K562 (cell line): ENCODE measurements at regions not wholly inside any gene's neighbourhood (a gene's known extent, or its start where the extent isn't known, plus 50 kb on each side); places are given as distances from the start of the nearest gene placed in this dataset.

Source experiments
- BRD9 ChIP-seq: fragments of 450-650 bp; IDR thresholded peaks from 2 replicates; pipeline ENCODE4 v1.6.1; 2018; ENCODE audit warnings: low read depth; ENCODE audit not compliant: partially characterized antibody
- MXI1 ChIP-seq: IDR thresholded peaks from 2 replicates; pipeline ENCODE4 v1.6.1; 2011; ENCODE audit warnings: low read depth, mild to moderate bottlenecking, improper control_type of control experiment, low read length
- NFE2L1 ChIP-seq: fragments of 450-650 bp; IDR thresholded peaks from 2 replicates; pipeline ENCODE4 v1.6.1; 2016; ENCODE audit warnings: missing genetic modification characterization, low read depth, mild to moderate bottlenecking, missing compliant biosample characterization, moderate library complexity, borderline replicate concordance
- RBM39 ChIP-seq: fragments of 200-400 bp; formaldehyde crosslinking; optimal IDR thresholded peaks from 2 replicates; pipeline ENCODE3; 2018; ENCODE audit warnings: low read depth, low read length
- SAFB2 ChIP-seq: fragments of 200-400 bp; formaldehyde crosslinking; IDR thresholded peaks from 2 replicates; pipeline ENCODE4 v1.6.1; 2018; ENCODE audit warnings: borderline replicate concordance, low read length, low read depth, moderate library complexity; ENCODE audit not compliant: severe bottlenecking
- STAT5B ChIP-seq: fragments of 250-450 bp; sonication (Bioruptor Pico); IDR thresholded peaks from 2 replicates; pipeline ENCODE4 v1.8.0; 2021; ENCODE audit warnings: mild to moderate bottlenecking, inconsistent platforms
- TBP ChIP-seq: optimal IDR thresholded peaks from 2 replicates; pipeline ENCODE3; 2011; ENCODE audit warnings: low read depth, low read length, improper control_type of control experiment
- U2AF1 ChIP-seq: fragments of 200-400 bp; formaldehyde crosslinking; optimal IDR thresholded peaks from 2 replicates; pipeline ENCODE3; 2017; ENCODE audit warnings: mild to moderate bottlenecking, low read depth, low read length, moderate library complexity
- XRCC4 ChIP-seq: IDR thresholded peaks from one replicate; pipeline ENCODE4 v1.6.1; 2011; ENCODE audit not compliant: insufficient read depth, insufficient read length; ENCODE audit errors: extremely low read depth
- ZBTB49 ChIP-seq: sonication (generic); formaldehyde crosslinking; IDR thresholded peaks from 2 replicates; pipeline ENCODE4 v1.8.0; 2022; ENCODE audit warnings: missing genetic modification reagents, mild to moderate bottlenecking, borderline replicate concordance
- ZNF239 ChIP-seq: fragments of 250-450 bp; sonication (Bioruptor Pico); IDR thresholded peaks from 2 replicates; pipeline ENCODE4 v1.4.0; 2020; ENCODE audit warnings: mild to moderate bottlenecking
- ZNF507 ChIP-seq: conservative IDR thresholded peaks from 2 replicates; pipeline ENCODE4 v1.6.1; 2017; ENCODE audit warnings: missing genetic modification characterization, missing compliant biosample characterization
- ZNF639 ChIP-seq, 2 experiments: fragments of 200-800 bp in 1 of 2; sonication (Bioruptor generic) in 1 of 2; sonication (generic) in 1 of 2; formaldehyde crosslinking in 1 of 2; IDR thresholded peaks in 1 of 2; conservative IDR thresholded peaks in 1 of 2; 2 replicates each; pipeline versions ENCODE4 v1.5.0 to v1.6.1; 2016 to 2020; ENCODE audit warnings: missing compliant biosample characterization in 1 of 2, missing genetic modification characterization in 1 of 2, missing genetic modification reagents in 1 of 2
- ZNF75A ChIP-seq: fragments of 450-650 bp; formaldehyde crosslinking; IDR thresholded peaks from 2 replicates; pipeline ENCODE4 v1.4.0; 2020; ENCODE audit warnings: mild to moderate bottlenecking
- ZNF766 ChIP-seq: fragments of 200-800 bp; sonication (Bioruptor generic); conservative IDR thresholded peaks from 2 replicates; pipeline ENCODE4 v1.6.1; 2016; ENCODE audit warnings: missing genetic modification characterization, missing compliant biosample characterization
- TF ChIP-seq, protein P1 (sequence below): fragments of 450-650 bp; formaldehyde crosslinking; conservative IDR thresholded peaks from 2 replicates; pipeline ENCODE4 v1.4.0; 2022; ENCODE audit warnings: mild to moderate bottlenecking, missing genetic modification characterization
- TF ChIP-seq, protein P2 (sequence below): fragments of 250-450 bp; sonication (Bioruptor Pico); IDR thresholded peaks from 2 replicates; pipeline ENCODE4 v1.8.0; 2022; ENCODE audit warnings: moderate library complexity, mild to moderate bottlenecking, inconsistent platforms
- TF ChIP-seq, protein P3 (sequence below): fragments of 450-650 bp; conservative IDR thresholded peaks from 2 replicates; pipeline ENCODE4 v1.6.1; 2016; ENCODE audit warnings: missing genetic modification characterization, low read depth, mild to moderate bottlenecking, missing compliant biosample characterization, moderate library complexity

GRCh38 chr7:47669178-47669891, 87.4 kb upstream of the TNS3 start (continued):
- TF ChIP-seq TBP (no peak), MXI1 (no peak), ZNF75A (CRISPR knock-in tag) (no peak), U2AF1 (no peak), ZNF239 (no peak), ZNF766 (CRISPR knock-in tag) (0 out of 2 replicates have a peak, but pooled peaks have one; percentile 26), ZBTB49 (CRISPR knock-in tag) (no peak), RBM39 (no peak), ZNF639 (CRISPR knock-in tag; conservative IDR thresholded peaks at IDR 0.05 in 1 of 2, IDR thresholded peaks at IDR 0.05 in 1 of 2) (peak in 1 of 2 experiments; percentile 36; a peak in 2 of 4 replicates), SAFB2 (no peak), NFE2L1 (no peak), ZNF507 (tag) (no peak), STAT5B (no peak), XRCC4 (no peak), BRD9 (no peak)
- TF ChIP-seq, protein P1, sequence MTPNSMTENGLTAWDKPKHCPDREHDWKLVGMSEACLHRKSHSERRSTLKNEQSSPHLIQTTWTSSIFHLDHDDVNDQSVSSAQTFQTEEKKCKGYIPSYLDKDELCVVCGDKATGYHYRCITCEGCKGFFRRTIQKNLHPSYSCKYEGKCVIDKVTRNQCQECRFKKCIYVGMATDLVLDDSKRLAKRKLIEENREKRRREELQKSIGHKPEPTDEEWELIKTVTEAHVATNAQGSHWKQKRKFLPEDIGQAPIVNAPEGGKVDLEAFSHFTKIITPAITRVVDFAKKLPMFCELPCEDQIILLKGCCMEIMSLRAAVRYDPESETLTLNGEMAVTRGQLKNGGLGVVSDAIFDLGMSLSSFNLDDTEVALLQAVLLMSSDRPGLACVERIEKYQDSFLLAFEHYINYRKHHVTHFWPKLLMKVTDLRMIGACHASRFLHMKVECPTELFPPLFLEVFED (CRISPR knock-in tag) = no peak
- TF ChIP-seq, protein P2, sequence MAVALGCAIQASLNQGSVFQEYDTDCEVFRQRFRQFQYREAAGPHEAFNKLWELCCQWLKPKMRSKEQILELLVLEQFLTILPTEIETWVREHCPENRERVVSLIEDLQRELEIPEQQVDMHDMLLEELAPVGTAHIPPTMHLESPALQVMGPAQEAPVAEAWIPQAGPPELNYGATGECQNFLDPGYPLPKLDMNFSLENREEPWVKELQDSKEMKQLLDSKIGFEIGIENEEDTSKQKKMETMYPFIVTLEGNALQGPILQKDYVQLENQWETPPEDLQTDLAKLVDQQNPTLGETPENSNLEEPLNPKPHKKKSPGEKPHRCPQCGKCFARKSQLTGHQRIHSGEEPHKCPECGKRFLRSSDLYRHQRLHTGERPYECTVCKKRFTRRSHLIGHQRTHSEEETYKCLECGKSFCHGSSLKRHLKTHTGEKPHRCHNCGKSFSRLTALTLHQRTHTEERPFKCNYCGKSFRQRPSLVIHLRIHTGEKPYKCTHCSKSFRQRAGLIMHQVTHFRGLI (CRISPR knock-in tag) = no peak
- TF ChIP-seq, protein P3, sequence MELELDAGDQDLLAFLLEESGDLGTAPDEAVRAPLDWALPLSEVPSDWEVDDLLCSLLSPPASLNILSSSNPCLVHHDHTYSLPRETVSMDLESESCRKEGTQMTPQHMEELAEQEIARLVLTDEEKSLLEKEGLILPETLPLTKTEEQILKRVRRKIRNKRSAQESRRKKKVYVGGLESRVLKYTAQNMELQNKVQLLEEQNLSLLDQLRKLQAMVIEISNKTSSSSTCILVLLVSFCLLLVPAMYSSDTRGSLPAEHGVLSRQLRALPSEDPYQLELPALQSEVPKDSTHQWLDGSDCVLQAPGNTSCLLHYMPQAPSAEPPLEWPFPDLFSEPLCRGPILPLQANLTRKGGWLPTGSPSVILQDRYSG (tag) = 0 out of 2 replicates have a peak, but pooled peaks have one; percentile 13
